ENCODE measurements at regions not wholly inside any gene's neighbourhood (a gene's known extent, or its start where the extent isn't known, plus 50 kb on each side); places are given as distances from the start of the nearest gene placed in this dataset.
"Not testable (repeated sequence)": the region's sequence is repeated elsewhere in the genome, so short reads cannot be mapped to it uniquely, and the experiment has no call there.

DNA sequence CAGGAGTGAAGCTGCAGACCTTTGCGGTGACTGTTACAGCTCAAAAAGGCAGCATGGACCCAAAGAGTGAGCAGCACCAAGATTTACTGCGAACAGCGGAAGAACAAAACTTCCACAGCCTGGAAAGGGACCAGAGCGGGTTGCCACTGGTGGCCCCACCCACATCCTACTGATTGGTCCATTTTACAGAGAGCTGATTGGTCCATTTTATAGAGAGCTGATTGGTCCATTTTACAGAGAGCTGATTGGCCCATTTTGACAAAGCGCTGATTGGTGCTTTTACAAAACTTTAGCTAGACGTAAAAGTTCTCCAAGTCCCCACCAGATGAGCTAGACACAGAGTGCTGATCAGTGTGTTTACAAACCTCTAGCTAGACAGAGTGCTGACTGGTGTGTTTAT, 134.2 kb upstream of the FRG1 start:
- no peak for DNase-seq

- no peak for DNase-seq
These were observed 133.6 kb upstream of the FRG1 start for GRCh38 chr4:189807031-189807430.

GRCh38 chr4:189809241-189809735, 131.4 kb upstream of the FRG1 start:
- DNase-seq = no peak

DNA sequence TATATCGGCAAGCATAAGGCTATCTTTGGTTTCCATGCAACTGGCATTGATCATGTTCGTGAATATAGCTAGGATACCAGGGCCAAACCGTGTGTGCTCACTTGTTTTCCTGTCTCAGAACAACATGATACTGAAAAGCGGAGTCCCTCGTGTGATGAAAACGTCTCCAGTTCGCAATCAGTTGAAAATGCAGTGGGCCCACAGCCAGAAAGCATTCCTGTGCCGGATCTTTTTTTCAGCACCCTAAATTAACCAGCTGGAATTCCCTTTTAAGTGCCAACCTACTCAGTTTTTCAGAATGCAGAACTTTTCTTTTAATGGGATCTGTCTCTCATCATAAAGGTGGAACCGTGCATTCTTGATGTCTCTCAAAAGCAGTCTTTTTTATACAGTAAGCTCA, 130.8 kb upstream of the FRG1 start:
- no peak for DNase-seq

GRCh38 chr4:189810318-189811181, 130.1 kb upstream of the FRG1 start:
- not testable (repeated sequence) for DNase-seq

GRCh38 chr4:189815404-189816192, 125.1 kb upstream of the FRG1 start:
- no peak for DNase-seq

DNA sequence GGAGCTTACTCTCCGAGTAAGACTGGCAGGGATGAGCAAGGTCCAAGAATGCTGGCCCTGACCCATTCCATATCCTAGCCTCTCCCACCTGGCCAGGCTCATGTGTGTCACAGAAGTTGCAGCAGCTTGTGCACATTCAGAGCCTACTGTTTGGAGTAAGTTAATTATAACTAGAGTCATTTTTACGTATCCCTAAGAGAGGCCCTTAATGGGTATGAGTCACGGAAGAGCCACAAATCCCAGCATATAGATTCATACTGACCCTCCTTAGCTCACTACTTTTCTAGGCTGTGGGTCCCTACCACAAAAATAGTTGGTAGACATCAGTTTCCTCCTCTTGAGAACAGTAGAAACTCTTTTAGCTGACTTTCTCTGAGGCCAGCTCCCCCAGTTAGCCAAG, 118.3 kb upstream of the FRG1 start:
- no peak for DNase-seq

- DNase-seq = no peak
These were observed 117.1 kb upstream of the FRG1 start for GRCh38 chr4:189823591-189823990.

DNA sequence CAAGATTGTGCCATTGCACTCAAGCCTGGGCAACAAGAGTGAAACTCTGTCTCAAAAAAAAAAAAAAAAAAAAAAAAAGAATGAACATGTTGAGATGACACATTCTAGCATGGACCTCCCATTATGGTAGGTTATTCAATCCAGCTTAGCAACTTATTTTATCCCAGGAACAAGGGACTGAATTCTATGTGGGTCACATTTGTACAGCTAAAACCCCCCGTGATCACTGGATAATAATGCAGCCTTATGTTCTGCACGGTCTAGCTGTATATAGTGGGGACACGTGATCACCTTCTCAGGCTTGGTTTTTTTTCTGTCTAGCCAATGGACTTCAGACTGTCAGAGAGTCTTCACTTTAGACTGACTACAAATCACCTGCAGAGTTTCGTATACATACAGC, 115.2 kb upstream of the FRG1 start:
- no peak for DNase-seq

DNA sequence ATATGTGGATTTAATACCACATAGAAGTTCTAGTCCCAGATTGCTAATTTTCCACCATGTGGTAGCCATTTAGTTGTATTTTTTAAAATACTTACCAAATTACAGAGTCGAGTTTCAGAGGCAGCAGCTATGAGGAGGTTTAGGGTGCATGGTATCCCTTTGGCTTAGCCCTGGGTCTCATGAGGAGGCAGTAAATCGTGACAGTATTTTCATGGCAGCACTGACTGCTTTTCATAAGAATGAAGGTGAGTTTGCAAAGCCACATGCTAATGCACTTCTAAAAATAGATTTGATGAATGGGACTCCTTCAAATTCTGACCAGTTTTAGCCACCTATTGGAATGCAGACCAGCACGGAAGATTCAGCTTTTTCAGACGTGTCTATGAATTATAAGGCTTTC, 114.0 kb upstream of the FRG1 start:
- DNase-seq = no peak

GRCh38 chr4:189828081-189828697, 112.5 kb upstream of the FRG1 start:
- no peak for DNase-seq

- DNase-seq = no peak
These were observed 108.1 kb upstream of the FRG1 start for GRCh38 chr4:189832528-189832927.

DNA sequence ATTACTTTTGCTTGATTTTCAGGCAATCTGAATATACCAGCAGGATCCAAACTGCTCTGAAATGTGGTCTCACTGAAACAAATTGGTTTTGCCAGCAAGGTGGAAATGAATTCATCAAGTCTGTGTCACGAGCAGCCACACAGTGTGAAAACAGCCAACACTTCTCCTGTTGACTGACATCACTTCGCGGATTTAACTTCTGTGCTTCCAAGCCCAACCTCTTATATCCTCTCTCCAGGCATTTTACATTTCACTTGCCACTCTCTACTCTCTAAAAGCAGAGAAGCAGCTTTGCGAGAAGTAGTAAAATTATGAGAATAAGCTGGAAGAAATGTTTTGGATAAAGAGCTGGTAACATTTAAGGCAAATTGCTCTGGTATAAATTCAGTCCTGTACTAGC, 106.1 kb upstream of the FRG1 start:
- no peak for DNase-seq

DNA sequence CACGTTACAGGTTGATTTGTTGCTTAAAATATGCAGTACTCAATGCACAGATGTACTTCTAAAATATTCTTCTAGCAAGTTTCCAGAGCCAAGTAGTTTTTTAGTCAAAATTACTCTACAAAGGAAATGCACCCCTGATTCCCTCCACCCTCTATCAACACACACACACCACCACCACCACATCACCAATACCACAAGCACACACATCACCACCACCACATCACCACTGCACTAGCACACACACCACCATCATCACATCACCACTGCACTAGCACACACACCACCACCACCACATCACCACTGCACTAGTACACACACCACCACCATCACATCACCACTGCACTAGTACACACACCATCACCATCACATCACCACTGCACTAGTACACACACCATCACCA, 105.2 kb upstream of the FRG1 start:
- DNase-seq = no peak

- DNase-seq = no peak
These were observed 103.2 kb upstream of the FRG1 start for GRCh38 chr4:189837471-189837870.

GRCh38 chr4:189838821-189839497, 101.7 kb upstream of the FRG1 start:
- DNase-seq = no peak

DNA sequence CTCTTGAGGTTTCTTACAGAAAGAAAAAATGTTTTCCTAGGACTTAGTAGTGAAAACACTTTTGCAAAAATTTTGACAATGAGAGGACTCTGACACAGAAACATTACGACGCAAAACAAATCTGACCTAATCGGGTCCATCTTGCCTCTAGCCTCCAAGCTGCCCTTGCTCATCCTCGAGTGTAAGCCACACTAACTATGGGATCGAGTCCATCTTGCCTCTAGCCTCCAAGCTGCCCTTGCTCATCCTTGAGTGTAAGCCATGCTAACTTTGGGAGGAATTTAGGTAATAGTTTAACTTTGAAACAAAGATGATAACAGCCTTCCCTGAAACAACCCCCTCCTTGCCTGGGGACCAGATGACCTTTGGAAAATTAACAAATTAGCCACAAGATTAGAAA, 100.3 kb upstream of the FRG1 start:
- DNase-seq = no peak

DNA sequence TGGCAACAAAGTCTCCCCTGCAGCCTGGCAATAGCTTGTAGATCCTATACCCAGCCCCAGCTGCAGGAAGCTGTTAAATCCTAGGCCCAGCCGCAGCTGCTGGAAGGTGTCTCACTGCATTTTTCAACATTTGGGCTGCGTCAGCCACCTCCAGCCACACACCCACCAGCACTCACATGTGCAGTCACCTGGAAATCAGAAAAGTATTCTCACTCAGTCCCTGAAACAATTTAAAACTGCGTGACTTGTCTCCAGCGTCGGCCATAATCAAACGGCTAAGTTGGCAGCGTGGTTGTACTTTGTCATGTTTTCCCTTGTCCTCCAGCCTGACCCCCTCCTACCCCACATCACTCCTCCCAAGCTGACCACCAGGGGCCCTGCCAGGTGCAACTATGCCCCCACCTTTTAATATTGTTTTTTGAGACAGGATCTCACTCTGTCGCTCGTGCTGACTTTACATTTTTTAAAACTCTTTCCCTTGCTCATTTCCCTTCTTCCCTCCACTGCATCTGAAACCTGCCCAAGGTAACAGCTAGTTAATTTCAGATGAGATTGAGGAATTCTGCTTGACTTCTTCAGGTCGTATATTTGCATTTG, 97.2 kb upstream of the FRG1 start:
- DNase-seq = no peak

DNA sequence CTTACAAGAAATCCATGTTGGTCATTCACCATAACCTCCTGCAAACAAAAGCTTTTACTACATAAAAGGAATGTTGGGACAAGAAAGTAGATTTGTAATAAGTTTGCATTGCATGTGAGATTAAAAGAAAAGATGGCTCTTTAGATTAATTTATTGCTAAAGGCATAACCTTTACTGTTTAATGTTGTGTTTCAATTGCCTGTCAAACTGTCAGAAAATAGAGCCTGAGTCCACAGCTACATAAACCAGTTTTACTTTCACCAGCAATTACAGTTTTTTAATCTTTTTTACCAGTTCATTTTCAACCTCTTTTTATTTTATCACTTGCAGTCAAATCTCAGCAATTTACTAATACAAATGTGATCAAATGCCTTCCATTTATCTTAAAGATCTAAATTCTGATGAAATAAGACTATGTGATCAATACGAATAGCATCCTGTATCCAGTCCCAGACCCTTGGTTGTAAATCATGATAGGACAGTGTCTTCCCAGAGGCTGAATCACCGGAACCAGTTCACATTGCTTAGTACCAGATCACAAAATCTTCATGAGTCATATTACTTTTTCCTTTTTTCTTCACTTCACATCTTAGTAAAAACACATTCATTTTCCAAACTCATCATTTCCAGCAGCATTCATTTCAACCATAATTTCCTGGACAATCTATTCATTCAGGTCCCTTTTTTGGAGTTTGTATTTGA, 95.4 kb upstream of the FRG1 start:
- DNase-seq = no peak

DNA sequence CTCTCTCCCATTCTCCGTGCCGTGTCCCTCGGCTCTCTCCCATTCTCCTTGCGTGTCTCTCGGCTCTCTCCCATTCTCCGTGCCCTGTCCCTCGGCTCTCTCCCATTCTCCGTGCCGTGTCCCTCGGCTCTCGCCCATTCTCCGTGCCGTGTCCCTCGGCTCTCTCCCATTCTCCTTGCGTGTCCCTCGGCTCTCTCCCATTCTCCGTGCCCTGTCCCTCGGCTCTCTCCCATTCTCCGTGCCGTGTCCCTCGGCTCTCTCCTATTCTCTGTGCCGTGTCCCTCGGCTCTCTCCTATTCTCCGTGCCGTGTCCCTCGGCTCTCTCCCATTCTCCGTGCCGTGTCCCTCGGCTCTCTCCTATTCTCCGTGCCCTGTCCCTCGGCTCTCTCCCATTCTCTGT, 94.6 kb upstream of the FRG1 start:
- DNase-seq = not testable (repeated sequence)

GRCh38 chr4:189846608-189847007, 94.1 kb upstream of the FRG1 start:
- not testable (repeated sequence) for DNase-seq

GRCh38 chr4:189848672-189849071, 92.0 kb upstream of the FRG1 start:
- DNase-seq = not testable (repeated sequence)

All from NCI-H2171 treated with DMSO at 0.1 percent for 48 hours (cell line).